GM12878 (cell line): ENCODE measurements at regions not wholly inside any gene's neighbourhood (a gene's known extent, or its start where the extent isn't known, plus 50 kb on each side); places are given as distances from the start of the nearest gene placed in this dataset.

ENCODE experiments used
- ATAC-seq: fragments of 200-7000 bp; cut with Tn5 transposase; 3 replicates; pipeline ENCODE4 v1.9.1; 2020; ENCODE audit warnings: mild to moderate bottlenecking, moderate library complexity
- BruUV-seq: library from RNA; stranded (reverse); fragments of 400-500 nt; replicated peaks from 2 replicates; lab custom pipeline; 2021; lab: Mats Ljungman, UMichigan
- CTCF ChIA-PET: fragments of 300-600 bp; sonication (Branson Sonifier 250); formaldehyde crosslinking; extraction: SDS; loops from one replicate; lab custom pipeline; 2021; ENCODE audit warnings: inconsistent platforms; lab: Yijun Ruan, JAX
- POLR2A ChIA-PET: fragments of 350-600 bp; formaldehyde crosslinking; extraction: SDS; loops from one replicate; lab custom pipeline; 2021; ENCODE audit warnings: inconsistent platforms; lab: Charles Lee
- RAD21 ChIA-PET: fragments of 300-600 bp; sonication (Branson Sonifier 250); formaldehyde crosslinking; loops from one replicate; lab custom pipeline; 2023; ENCODE audit warnings: antibody characterized with exemption; ENCODE audit not compliant: unreplicated experiment; lab: Charles Lee
- SMC1A ChIA-PET: fragments of 300-600 bp; sonication (Branson Sonifier 250); formaldehyde crosslinking; loops from one replicate; lab custom pipeline; 2023; ENCODE audit not compliant: unreplicated experiment, uncharacterized antibody; lab: Charles Lee
- DNase-seq: peaks from one replicate; pipeline ENCODE4 v3.0.0-alpha.2; 2011; ENCODE audit warnings: low read depth, low spot score
- FAIRE-seq: peaks from 3 replicates; lab custom pipeline; 2011; peaks lifted over from hg19 to GRCh38; lab: Jason Lieb, UNC
- H2AFZ ChIP-seq: 2 replicates; pipeline ENCODE4 v1.6.0; 2011; ENCODE audit warnings: low read depth, low read length, control low read depth; ENCODE audit not compliant: control insufficient read depth
- H3K27ac ChIP-seq: 2 replicates; pipeline ENCODE4 v1.5.1; 2011; ENCODE audit warnings: control low read depth; ENCODE audit not compliant: control insufficient read depth, insufficient read depth
- H3K27me3 ChIP-seq, 2 experiments: replicated peaks in 1 of 2; 2 replicates each; pipeline versions ENCODE4 v1.6.0 to v1.6.1; 2011; ENCODE audit warnings: low read length in 1 of 2; ENCODE audit not compliant: control insufficient read depth in 2 of 2, insufficient read depth in 2 of 2
- H3K36me3 ChIP-seq, 2 experiments: 2 replicates each; pipeline ENCODE4 v1.5.1; 2011; ENCODE audit warnings: low read length in 1 of 2; ENCODE audit not compliant: control insufficient read depth in 2 of 2, insufficient read depth in 2 of 2
- H3K4me1 ChIP-seq: 2 replicates; pipeline ENCODE4 v1.6.1; 2011; ENCODE audit warnings: mild to moderate bottlenecking, low read length, moderate library complexity, mixed read lengths; ENCODE audit not compliant: control insufficient read depth, insufficient read depth
- H3K4me2 ChIP-seq: 2 replicates; pipeline ENCODE4 v1.6.0; 2011; ENCODE audit warnings: control low read depth; ENCODE audit not compliant: control insufficient read depth, insufficient read depth
- H3K4me3 ChIP-seq: fragments of 200-600 bp; sonication (generic); 2 replicates; pipeline ENCODE4 v1.5.1; 2016
- H3K79me2 ChIP-seq: 2 replicates; pipeline ENCODE4 v1.6.0; 2011; ENCODE audit warnings: low read length; ENCODE audit not compliant: control insufficient read depth, insufficient read depth
- H3K9ac ChIP-seq: 2 replicates; pipeline ENCODE4 v1.8.0; 2011; ENCODE audit warnings: low read length, control low read depth, mixed read lengths; ENCODE audit not compliant: control insufficient read depth, insufficient read depth
- H3K9me3 ChIP-seq: replicated peaks from 3 replicates; pipeline ENCODE4 v1.5.1; 2011; ENCODE audit warnings: mild to moderate bottlenecking, low read length; ENCODE audit not compliant: control insufficient read depth, insufficient read depth
- H4K20me1 ChIP-seq: 2 replicates; pipeline ENCODE4 v1.6.0; 2011; ENCODE audit not compliant: control insufficient read depth, insufficient read depth
- ASH2L ChIP-seq: fragments of 300-600, 200-600 bp; sonication (generic); IDR thresholded peaks from 2 replicates; pipeline ENCODE4 v1.6.1; 2017; ENCODE audit warnings: low read depth, mild to moderate bottlenecking, borderline replicate concordance
- BCL3 ChIP-seq: IDR thresholded peaks from 2 replicates; pipeline ENCODE4 v1.6.1; 2011; ENCODE audit warnings: borderline replicate concordance, low read depth, mild to moderate bottlenecking, moderate library complexity, low read length; ENCODE audit not compliant: insufficient read depth, poor library complexity, severe bottlenecking
- BHLHE40 ChIP-seq, 2 experiments: fragments of 450-650 bp in 1 of 2; IDR thresholded peaks; 2 replicates each; pipeline ENCODE4 v1.6.1; 2011 to 2017; ENCODE audit warnings: low read depth in 2 of 2, borderline replicate concordance in 1 of 2, improper control_type of control experiment in 1 of 2, low read length in 1 of 2, mild to moderate bottlenecking in 1 of 2
- CBX5 ChIP-seq: sonication (generic); IDR thresholded peaks from 2 replicates; pipeline ENCODE4 v1.6.1; 2016; ENCODE audit warnings: low read depth, moderate library complexity, mild to moderate bottlenecking, inconsistent platforms
- CUX1 ChIP-seq: IDR thresholded peaks from 2 replicates; pipeline ENCODE4 v1.6.1; 2012; ENCODE audit warnings: improper control_type of control experiment, low read depth, low read length; ENCODE audit not compliant: insufficient replicate concordance
- IRF3 ChIP-seq: fragments of 450-650 bp; IDR thresholded peaks from 2 replicates; pipeline ENCODE4 v1.6.1; 2014; ENCODE audit warnings: mild to moderate bottlenecking
- ZNF622 ChIP-seq: fragments of 450-650 bp; IDR thresholded peaks from 2 replicates; pipeline ENCODE4 v1.6.1; 2017; ENCODE audit warnings: mild to moderate bottlenecking, inconsistent platforms
- WGBS: methylation state at CpG from one replicate; pipeline ENCODE4 v1.1.6; 2016; ENCODE audit warnings: low lambda C conversion rate; ENCODE audit not compliant: insufficient replicate concordance, insufficient coverage; ENCODE audit errors: missing lambda C conversion rate; 5-methylcytosine and 5-hydroxymethylcytosine counted together
- in situ Hi-C: fragments of 300-500 bp; cut with MboI; formaldehyde crosslinking; loops from 9 replicates; pipeline ENCODE4 v1.14.3; 2018; ENCODE audit warnings: mixed read lengths
- intact Hi-C: fragments of 100-400 bp; cut with micrococcal nuclease; formaldehyde crosslinking; loops from one replicate; pipeline ENCODE4 v1.14.2; 2022; ENCODE audit not compliant: unreplicated experiment

GRCh38 chr11:115885535-115886421 is 381.6 kb upstream of the CADM1 start (continued):
- no peak for TF ChIP-seq CUX1
- TF ChIP-seq, all 136 proteins: peak for 0

- no TSS peak for BruUV-seq
- H3K4me1 ChIP-seq, result no peaks in the 10 kb centered on the region
- intact Hi-C loops, result no loop called here
- TF ChIP-seq BCL3 (no peak), BHLHE40 (IDR thresholded peaks at IDR 0.05; ENCODE audit: borderline replicate concordance in 1 of 2, low read depth in 2 of 2, low read length in 1 of 2) (no peak), ZNF622 (no peak), IRF3 (no peak), ASH2L (no peak), CBX5 (no peak)
These were observed 380.8 kb upstream of the CADM1 start for GRCh38 chr11:115884800-115885534.

More at GRCh38 chr11:115884800-115885534, 380.8 kb upstream of the CADM1 start:
- FAIRE-seq, result no peak
- Histone ChIP-seq H3K27me3 (no peaks in the 10 kb centered on the region), H2AFZ (no peak overlapping the region), H3K9me3 (no peaks in the 10 kb centered on the region; the same call in 1 of the 3 replicates), H3K27ac (no peak overlapping the region), H3K36me3 (no peaks in the 10 kb centered on the region), H3K4me2 (no peak overlapping the region), H3K9ac (no peak overlapping the region), H3K4me3 (no peak overlapping the region), H4K20me1 (no peaks in the 10 kb centered on the region), H3K79me2 (no peaks in the 10 kb centered on the region)
- CTCF ChIA-PET, result interaction anchor here (1.3 to 2.6 kb wide), 2 partner anchors 9 to 10 kb away, joined by 4 to 5 read pairs; no protein-coding TSS in a partner anchor
- POLR2A ChIA-PET, result no interaction called here
- DNase-seq, result no peak
- RAD21 ChIA-PET, result no interaction called here
- SMC1A ChIA-PET, result interaction anchor here (0.7 to 2.3 kb wide), 3 partner anchors 10 to 47 kb away, joined by 3 to 9 read pairs (median 5); no protein-coding TSS in a partner anchor
- ATAC-seq, result no peak
- WGBS, result 77% methylated on average over 5 of the region's 5 CpGs
- in situ Hi-C loops, result no loop called here
